ENCODE measurements at regions not wholly inside any gene's neighbourhood (a gene's known extent, or its start where the extent isn't known, plus 50 kb on each side); places are given as distances from the start of the nearest gene placed in this dataset.

DNA sequence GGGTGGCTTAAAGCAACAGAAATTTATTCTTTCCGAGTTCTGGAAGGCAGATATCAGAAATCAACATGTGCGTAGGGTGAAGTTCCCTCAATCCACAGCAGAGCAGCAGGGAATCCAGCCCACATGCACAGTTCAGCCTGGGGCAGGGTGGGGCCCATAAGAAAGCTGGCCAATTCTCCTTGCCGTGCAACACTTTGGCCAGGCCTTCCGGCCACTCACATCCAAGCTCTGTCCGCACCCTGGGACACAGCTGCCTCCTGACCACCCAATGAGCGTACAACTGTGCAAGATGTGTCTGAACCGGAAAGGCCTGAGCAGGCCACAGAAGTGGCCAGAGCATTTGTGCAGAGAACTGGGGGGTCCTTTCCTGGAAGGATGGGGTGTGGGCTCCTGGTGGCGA lies 274.9 kb downstream of the GADD45G start:
- TF ChIP-seq RAD21 (IDR thresholded peaks at IDR 0.05; ENCODE audit: low read depth) (no peak), YY1 (IDR thresholded peaks at IDR 0.05; ENCODE audit: low read depth) (no peak), EGR1 (IDR thresholded peaks at IDR 0.05) (no peak), REST (IDR thresholded peaks at IDR 0.05; ENCODE audit: low read depth) (no peak), FOXM1 (IDR thresholded peaks at IDR 0.05; ENCODE audit: borderline replicate concordance, low read depth) (no peak), TEAD4 (IDR thresholded peaks at IDR 0.05) (no peak), CREB1 (IDR thresholded peaks at IDR 0.05; ENCODE audit: low read depth) (no peak), TAF1 (IDR thresholded peaks at IDR 0.05; ENCODE audit: low read depth) (no peak), ZBTB7A (IDR thresholded peaks at IDR 0.05; ENCODE audit: low read depth) (no peak), TCF12 (IDR thresholded peaks at IDR 0.05; ENCODE audit: low read depth) (no peak), NFIC (IDR thresholded peaks at IDR 0.05) (no peak)
- TF ChIP-seq, protein P1, sequence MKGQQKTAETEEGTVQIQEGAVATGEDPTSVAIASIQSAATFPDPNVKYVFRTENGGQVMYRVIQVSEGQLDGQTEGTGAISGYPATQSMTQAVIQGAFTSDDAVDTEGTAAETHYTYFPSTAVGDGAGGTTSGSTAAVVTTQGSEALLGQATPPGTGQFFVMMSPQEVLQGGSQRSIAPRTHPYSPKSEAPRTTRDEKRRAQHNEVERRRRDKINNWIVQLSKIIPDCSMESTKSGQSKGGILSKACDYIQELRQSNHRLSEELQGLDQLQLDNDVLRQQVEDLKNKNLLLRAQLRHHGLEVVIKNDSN (IDR thresholded peaks at IDR 0.05): no peak
- TF ChIP-seq, protein P2, sequence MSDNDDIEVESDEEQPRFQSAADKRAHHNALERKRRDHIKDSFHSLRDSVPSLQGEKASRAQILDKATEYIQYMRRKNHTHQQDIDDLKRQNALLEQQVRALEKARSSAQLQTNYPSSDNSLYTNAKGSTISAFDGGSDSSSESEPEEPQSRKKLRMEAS (IDR thresholded peaks at IDR 0.05): no peak

GRCh38 chr9:89880161-89880560 lies 275.3 kb downstream of the GADD45G start:
- TF ChIP-seq TEAD4 (IDR thresholded peaks at IDR 0.05) (no peak), NFIC (IDR thresholded peaks at IDR 0.05) (no peak), FOXM1 (IDR thresholded peaks at IDR 0.05; ENCODE audit: borderline replicate concordance, low read depth) (no peak), ZBTB7A (IDR thresholded peaks at IDR 0.05; ENCODE audit: low read depth) (no peak), TAF1 (IDR thresholded peaks at IDR 0.05; ENCODE audit: low read depth) (no peak), RAD21 (IDR thresholded peaks at IDR 0.05; ENCODE audit: low read depth) (no peak)

GRCh38 chr9:89880721-89881120 lies 275.9 kb downstream of the GADD45G start:
- no peak for TF ChIP-seq REST (IDR thresholded peaks at IDR 0.05; ENCODE audit: low read depth)
- no peak for TF ChIP-seq NFIC (IDR thresholded peaks at IDR 0.05)
- TF ChIP-seq RAD21 (IDR thresholded peaks at IDR 0.05; ENCODE audit: low read depth): no peak

DNA sequence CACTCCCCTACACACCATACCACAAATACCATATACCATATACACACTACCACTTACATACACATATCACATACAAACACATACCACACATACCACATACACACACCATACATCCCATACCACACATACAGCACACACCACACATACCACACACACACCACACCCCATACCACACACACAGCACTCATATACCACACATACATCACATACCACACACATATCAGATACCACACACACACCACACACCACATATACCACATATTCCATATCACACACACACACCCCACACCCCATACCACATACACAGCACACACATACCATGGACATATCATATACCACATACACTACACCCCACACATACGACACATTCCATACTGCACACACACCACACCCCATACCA lies 276.6 kb downstream of the GADD45G start:
- no peak for TF ChIP-seq EP300 (IDR thresholded peaks at IDR 0.05; ENCODE audit: borderline replicate concordance)
- no peak for TF ChIP-seq NFIC (IDR thresholded peaks at IDR 0.05)
- no peak for TF ChIP-seq EGR1 (IDR thresholded peaks at IDR 0.05)
- no peak for TF ChIP-seq TAF1 (IDR thresholded peaks at IDR 0.05; ENCODE audit: low read depth)
- no peak for TF ChIP-seq ZBTB7A (IDR thresholded peaks at IDR 0.05; ENCODE audit: low read depth)
- no peak for TF ChIP-seq RAD21 (IDR thresholded peaks at IDR 0.05; ENCODE audit: low read depth)
- TF ChIP-seq, protein P2 (IDR thresholded peaks at IDR 0.05): no peak
- no peak for TF ChIP-seq REST (IDR thresholded peaks at IDR 0.05; ENCODE audit: low read depth)

DNA sequence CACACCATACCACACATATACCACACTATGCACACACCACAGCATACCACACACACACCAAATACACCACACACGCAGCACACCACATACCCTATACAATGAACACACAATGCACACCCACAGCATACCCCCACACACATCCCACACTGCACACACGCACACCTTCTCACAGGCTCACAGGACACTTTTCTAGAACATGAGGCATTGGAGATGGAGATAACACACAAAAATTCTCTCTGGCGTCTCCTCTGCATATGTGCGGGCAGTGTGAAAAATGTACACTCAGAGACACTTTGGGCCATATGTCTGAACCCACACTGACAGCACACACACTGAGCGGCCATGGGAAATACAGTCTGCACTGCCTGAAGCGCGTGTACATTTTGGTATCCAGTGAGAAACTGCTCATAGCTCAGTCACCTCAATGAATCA lies 278.1 kb downstream of the GADD45G start:
- no peak for TF ChIP-seq ZBTB7A (IDR thresholded peaks at IDR 0.05; ENCODE audit: low read depth)
- no peak for TF ChIP-seq REST (IDR thresholded peaks at IDR 0.05; ENCODE audit: low read depth)
- no peak for TF ChIP-seq TAF1 (IDR thresholded peaks at IDR 0.05; ENCODE audit: low read depth)
- TF ChIP-seq TCF12 (IDR thresholded peaks at IDR 0.05; ENCODE audit: low read depth): no peak
- TF ChIP-seq TEAD4 (IDR thresholded peaks at IDR 0.05): no peak
